KMS-11 (cell line): ENCODE measurements at regions not wholly inside any gene's neighbourhood (a gene's known extent, or its start where the extent isn't known, plus 50 kb on each side); places are given as distances from the start of the nearest gene placed in this dataset.

ENCODE experiments used
- H2AFZ ChIP-seq: fragments of 200-600 bp; sonication (generic); 2 replicates; pipeline ENCODE4 v1.6.1; 2016; ENCODE audit warnings: antibody characterized with exemption, mixed run types, low read depth
- H3K27ac ChIP-seq: fragments of 200-600 bp; sonication (generic); 2 replicates; pipeline ENCODE4 v1.6.1; 2016; ENCODE audit warnings: mild to moderate bottlenecking, mixed run types
- H3K27me3 ChIP-seq: fragments of 200-600 bp; sonication (generic); 2 replicates; pipeline ENCODE4 v1.6.1; 2017; ENCODE audit warnings: mild to moderate bottlenecking, low read depth, mixed run types, moderate library complexity; ENCODE audit not compliant: insufficient read depth
- H3K36me3 ChIP-seq: fragments of 200-600 bp; sonication (generic); 2 replicates; pipeline ENCODE4 v1.6.1; 2017; ENCODE audit warnings: mild to moderate bottlenecking, mixed run types; ENCODE audit not compliant: insufficient read depth
- H3K4me1 ChIP-seq: fragments of 200-600 bp; sonication (generic); 2 replicates; pipeline ENCODE4 v1.6.1; 2016; ENCODE audit warnings: mild to moderate bottlenecking, low read depth, mixed run types; ENCODE audit not compliant: poor library complexity, severe bottlenecking
- H3K4me2 ChIP-seq: fragments of 200-600 bp; sonication (generic); 2 replicates; pipeline ENCODE4 v1.7.0; 2016; ENCODE audit warnings: mild to moderate bottlenecking, mixed run types
- H3K4me3 ChIP-seq: fragments of 200-600 bp; sonication (generic); IDR thresholded peaks from 2 replicates; pipeline ENCODE4 v1.6.1; 2017; ENCODE audit warnings: low read depth, low read length, mixed read lengths; ENCODE audit not compliant: insufficient read depth
- H3K79me2 ChIP-seq: fragments of 200-600 bp; sonication (generic); 2 replicates; pipeline ENCODE4 v1.6.1; 2016; ENCODE audit warnings: low read depth, mixed run types; ENCODE audit not compliant: insufficient read depth
- H3K9ac ChIP-seq: fragments of 200-600 bp; sonication (generic); 2 replicates; pipeline ENCODE4 v1.6.1; 2016; ENCODE audit warnings: mild to moderate bottlenecking, mixed run types
- H4K20me1 ChIP-seq: fragments of 200-600 bp; sonication (generic); 2 replicates; pipeline ENCODE4 v1.6.1; 2016; ENCODE audit warnings: mild to moderate bottlenecking, mixed run types; ENCODE audit not compliant: insufficient read depth
- TF ChIP-seq, protein P1 (sequence below): fragments of 200-600 bp; sonication (generic); conservative IDR thresholded peaks from 2 replicates; pipeline ENCODE4 v1.6.1; 2017; ENCODE audit warnings: low read depth, mild to moderate bottlenecking, antibody characterized with exemption, low read length, moderate library complexity, mixed read lengths

DNA sequence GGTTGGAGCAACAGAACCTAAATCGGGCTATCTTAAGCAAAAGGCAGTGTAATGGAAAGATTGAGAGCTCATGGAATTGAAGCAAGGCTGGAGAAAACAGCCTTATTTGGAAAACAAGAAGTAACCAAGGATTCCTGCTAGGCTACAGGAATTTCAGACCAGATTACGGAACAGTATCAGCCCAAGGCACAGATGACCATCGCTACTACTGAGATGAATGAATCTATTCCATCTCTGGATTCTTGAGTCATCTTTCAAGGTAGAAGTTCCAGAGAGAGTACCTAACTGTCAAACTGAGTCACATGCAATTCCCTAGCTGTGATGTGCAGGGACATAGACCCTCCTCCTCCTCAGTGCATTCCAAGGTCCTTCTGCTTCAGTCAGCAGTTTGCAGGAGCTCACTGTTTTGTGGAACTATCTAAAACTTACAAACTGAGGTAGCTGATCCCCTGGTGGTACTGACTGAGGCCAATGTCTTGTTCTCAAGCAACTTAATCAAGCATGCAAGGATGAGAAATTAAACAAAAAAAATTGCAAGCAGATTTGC lies 62.0 kb upstream of the SMLR1 start:
- TF ChIP-seq, protein P1, sequence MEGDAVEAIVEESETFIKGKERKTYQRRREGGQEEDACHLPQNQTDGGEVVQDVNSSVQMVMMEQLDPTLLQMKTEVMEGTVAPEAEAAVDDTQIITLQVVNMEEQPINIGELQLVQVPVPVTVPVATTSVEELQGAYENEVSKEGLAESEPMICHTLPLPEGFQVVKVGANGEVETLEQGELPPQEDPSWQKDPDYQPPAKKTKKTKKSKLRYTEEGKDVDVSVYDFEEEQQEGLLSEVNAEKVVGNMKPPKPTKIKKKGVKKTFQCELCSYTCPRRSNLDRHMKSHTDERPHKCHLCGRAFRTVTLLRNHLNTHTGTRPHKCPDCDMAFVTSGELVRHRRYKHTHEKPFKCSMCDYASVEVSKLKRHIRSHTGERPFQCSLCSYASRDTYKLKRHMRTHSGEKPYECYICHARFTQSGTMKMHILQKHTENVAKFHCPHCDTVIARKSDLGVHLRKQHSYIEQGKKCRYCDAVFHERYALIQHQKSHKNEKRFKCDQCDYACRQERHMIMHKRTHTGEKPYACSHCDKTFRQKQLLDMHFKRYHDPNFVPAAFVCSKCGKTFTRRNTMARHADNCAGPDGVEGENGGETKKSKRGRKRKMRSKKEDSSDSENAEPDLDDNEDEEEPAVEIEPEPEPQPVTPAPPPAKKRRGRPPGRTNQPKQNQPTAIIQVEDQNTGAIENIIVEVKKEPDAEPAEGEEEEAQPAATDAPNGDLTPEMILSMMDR = no peak
- H3K36me3 ChIP-seq = no peaks in the 10 kb centered on the region
- H2AFZ ChIP-seq = no peak overlapping the region
- no peaks in the 10 kb centered on the region for H3K4me1 ChIP-seq
- no peak overlapping the region for H3K27ac ChIP-seq
- H3K79me2 ChIP-seq = no peaks in the 10 kb centered on the region
- no peak overlapping the region for H3K4me2 ChIP-seq
- no peak overlapping the region for H3K4me3 ChIP-seq
- H3K9ac ChIP-seq = no peak overlapping the region
- H3K27me3 ChIP-seq = no peaks in the 10 kb centered on the region
- H4K20me1 ChIP-seq = no peaks in the 10 kb centered on the region

DNA sequence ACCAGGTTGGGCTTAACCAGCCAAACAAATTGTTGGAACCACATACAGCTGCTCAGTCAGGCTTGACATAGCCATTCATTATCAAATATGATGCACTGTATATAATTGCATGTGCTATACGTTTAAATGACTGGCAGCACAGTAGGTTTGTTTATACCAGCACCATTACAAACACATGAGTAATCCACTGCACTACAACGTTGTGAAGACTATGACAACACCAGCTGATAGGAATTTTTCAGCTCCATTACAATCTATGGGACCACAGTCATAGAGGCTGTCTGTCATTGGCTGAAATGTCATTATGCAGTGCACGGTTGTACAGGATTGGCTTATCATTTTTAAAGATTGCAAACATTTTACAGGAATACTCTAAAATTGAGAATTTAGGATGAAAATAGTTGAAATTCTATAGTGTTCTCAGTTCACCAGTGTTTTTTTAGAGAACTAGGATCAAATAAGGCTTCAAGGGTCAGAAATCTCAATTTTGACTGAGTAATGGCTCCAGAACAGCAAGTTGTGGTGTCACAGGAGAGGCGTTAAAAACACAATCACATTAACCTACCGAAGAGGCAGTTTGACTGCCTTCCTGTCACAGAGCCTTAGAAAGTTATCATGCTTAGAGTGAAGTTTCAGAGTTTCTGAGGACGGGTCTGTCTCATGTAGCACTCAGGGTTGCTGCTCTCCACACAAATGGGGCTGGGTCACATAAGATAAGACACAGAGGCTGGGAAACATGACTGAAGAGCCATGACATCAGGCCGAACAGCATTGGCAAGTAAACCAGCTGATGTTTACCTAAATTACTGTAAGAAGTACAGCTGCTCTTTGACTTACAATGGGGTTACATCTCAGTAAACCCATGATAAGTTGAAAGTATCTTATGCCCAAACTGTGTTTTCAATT lies 60.7 kb upstream of the SMLR1 start:
- Histone ChIP-seq H3K79me2 (no peaks in the 10 kb centered on the region), H3K27ac (no peak overlapping the region), H2AFZ (no peak overlapping the region), H3K4me3 (no peak overlapping the region), H3K4me1 (no peaks in the 10 kb centered on the region), H4K20me1 (no peaks in the 10 kb centered on the region), H3K36me3 (no peaks in the 10 kb centered on the region), H3K27me3 (no peaks in the 10 kb centered on the region), H3K4me2 (no peak overlapping the region), H3K9ac (no peak overlapping the region)
- TF ChIP-seq, protein P1 = no peak

DNA sequence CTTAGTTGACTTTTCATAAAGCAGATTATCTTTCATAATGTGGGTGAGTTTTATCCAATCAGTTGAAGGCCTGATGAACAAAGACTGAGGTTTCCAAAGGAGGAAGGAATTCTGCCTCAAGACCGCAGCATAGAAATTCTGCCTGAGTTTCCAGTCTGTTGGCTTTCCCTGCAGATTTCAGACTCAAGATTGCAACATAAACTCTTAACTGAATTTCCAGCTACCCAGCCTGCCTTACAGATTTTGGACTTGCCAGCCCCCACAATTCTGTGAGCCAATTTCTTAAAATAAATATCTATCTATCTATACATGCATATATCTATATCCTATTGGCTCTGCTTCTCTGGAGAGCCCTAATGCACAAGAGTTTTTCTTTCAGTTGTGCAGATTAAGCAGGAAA lies 57.3 kb upstream of the SMLR1 start:
- no peak overlapping the region for H2AFZ ChIP-seq
- no peak overlapping the region for H3K4me3 ChIP-seq
- TF ChIP-seq, protein P1 = no peak
- H3K36me3 ChIP-seq = no peaks in the 10 kb centered on the region
- H3K79me2 ChIP-seq = no peaks in the 10 kb centered on the region
- no peaks in the 10 kb centered on the region for H3K4me1 ChIP-seq
- H3K4me2 ChIP-seq = no peak overlapping the region
- H3K9ac ChIP-seq = no peak overlapping the region
- H3K27me3 ChIP-seq = no peaks in the 10 kb centered on the region
- H3K27ac ChIP-seq = no peak overlapping the region
- H4K20me1 ChIP-seq = no peaks in the 10 kb centered on the region

DNA sequence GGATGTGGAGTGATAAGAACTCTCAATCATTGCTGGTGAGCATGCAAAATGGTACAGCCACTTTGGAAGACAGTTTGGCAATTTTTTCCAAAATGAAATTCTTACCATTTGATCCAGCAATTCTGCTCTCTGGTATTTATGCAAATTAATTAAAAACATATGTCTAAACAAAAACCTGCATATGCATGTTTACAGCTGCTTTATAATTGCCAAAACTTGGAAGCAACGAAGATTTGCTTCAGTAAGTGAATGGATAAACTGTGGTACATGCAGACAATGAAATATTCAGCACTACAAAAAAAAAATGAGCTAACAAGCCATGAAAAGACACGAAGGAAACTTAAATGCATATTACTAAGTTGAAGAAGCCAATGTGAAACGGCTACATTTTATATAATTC lies 55.5 kb upstream of the SMLR1 start:
- H3K36me3 ChIP-seq = no peaks in the 10 kb centered on the region
- no peak overlapping the region for H3K27ac ChIP-seq
- H3K79me2 ChIP-seq = no peaks in the 10 kb centered on the region
- H3K4me3 ChIP-seq = no peak overlapping the region
- no peak overlapping the region for H3K4me2 ChIP-seq
- H3K4me1 ChIP-seq = peaks cover 10% of the 10 kb centered on the region
- H4K20me1 ChIP-seq = no peaks in the 10 kb centered on the region
- TF ChIP-seq, protein P1 = no peak
- no peaks in the 10 kb centered on the region for H3K27me3 ChIP-seq
- H2AFZ ChIP-seq = no peak overlapping the region
- no peak overlapping the region for H3K9ac ChIP-seq
